Peyer's patch (tissue), 4 donors: ENCODE measurements at regions not wholly inside any gene's neighbourhood (a gene's known extent, or its start where the extent isn't known, plus 50 kb on each side); places are given as distances from the start of the nearest gene placed in this dataset.
"Not testable (repeated sequence)": the region's sequence is repeated elsewhere in the genome, so short reads cannot be mapped to it uniquely, and the experiment has no call there.

Experiments used
- DNase-seq, 3 donors: peaks; one replicate each; pipeline ENCODE4 v3.0.0-alpha.2; 2017 to 2019
- H3K27ac ChIP-seq, 4 donors: fragments of 200-600 bp; sonication (generic); one replicate each; pipeline ENCODE4 v1.5.1; 2016 to 2019
- H3K27me3 ChIP-seq, 2 donors: fragments of 200-600 bp; sonication (generic); one replicate each; pipeline ENCODE4 v1.5.1; 2019
- H3K36me3 ChIP-seq, 3 donors: fragments of 200-600 bp; sonication (generic); one replicate each; pipeline ENCODE4 v1.5.1; 2016 to 2019
- H3K4me1 ChIP-seq, 4 donors: fragments of 200-600 bp; sonication (generic); one replicate each; pipeline ENCODE4 v1.5.1; 2016 to 2019
- H3K4me3 ChIP-seq, 4 donors: fragments of 200-600 bp; sonication (generic); 1 replicate in 3 of 4; 2 replicates in 1 of 4; pipeline ENCODE4 v1.5.1; 2016 to 2019; ENCODE audit warnings: mild to moderate bottlenecking in 1 of 4
- H3K9me3 ChIP-seq, 4 donors: fragments of 200-600 bp; sonication (generic); one replicate each; pipeline ENCODE4 v1.5.1; 2016 to 2019; ENCODE audit warnings: mild to moderate bottlenecking in 1 of 4
- POLR2A ChIP-seq, 2 donors: fragments of 450-650 bp; IDR thresholded peaks; one replicate each; pipeline ENCODE4 v1.5.1; 2017; ENCODE audit warnings: antibody characterized with exemption in 2 of 2, mild to moderate bottlenecking in 2 of 2, moderate library complexity in 2 of 2
- TF ChIP-seq, protein P1 (sequence below), 6 experiments: fragments of 450-650 bp in 4 of 6; fragments of 200-600 bp in 2 of 6; sonication (generic) in 1 of 6; IDR thresholded peaks; one replicate each; pipeline ENCODE4 v1.5.1; 2017 to 2019; ENCODE audit warnings: antibody characterized with exemption in 6 of 6, mild to moderate bottlenecking in 3 of 6, moderate library complexity in 1 of 6

- H3K27ac ChIP-seq = no peak overlapping the region
- H3K27me3 ChIP-seq = no peaks in the 10 kb centered on the region
- TF ChIP-seq, protein P1, sequence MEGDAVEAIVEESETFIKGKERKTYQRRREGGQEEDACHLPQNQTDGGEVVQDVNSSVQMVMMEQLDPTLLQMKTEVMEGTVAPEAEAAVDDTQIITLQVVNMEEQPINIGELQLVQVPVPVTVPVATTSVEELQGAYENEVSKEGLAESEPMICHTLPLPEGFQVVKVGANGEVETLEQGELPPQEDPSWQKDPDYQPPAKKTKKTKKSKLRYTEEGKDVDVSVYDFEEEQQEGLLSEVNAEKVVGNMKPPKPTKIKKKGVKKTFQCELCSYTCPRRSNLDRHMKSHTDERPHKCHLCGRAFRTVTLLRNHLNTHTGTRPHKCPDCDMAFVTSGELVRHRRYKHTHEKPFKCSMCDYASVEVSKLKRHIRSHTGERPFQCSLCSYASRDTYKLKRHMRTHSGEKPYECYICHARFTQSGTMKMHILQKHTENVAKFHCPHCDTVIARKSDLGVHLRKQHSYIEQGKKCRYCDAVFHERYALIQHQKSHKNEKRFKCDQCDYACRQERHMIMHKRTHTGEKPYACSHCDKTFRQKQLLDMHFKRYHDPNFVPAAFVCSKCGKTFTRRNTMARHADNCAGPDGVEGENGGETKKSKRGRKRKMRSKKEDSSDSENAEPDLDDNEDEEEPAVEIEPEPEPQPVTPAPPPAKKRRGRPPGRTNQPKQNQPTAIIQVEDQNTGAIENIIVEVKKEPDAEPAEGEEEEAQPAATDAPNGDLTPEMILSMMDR (IDR thresholded peaks at IDR 0.05) = no peak
- TF ChIP-seq POLR2A (IDR thresholded peaks at IDR 0.05) = no peak
- H3K36me3 ChIP-seq = peaks cover 0 to 10% (median 0%) of the 10 kb centered on the region in 3 donors
- H3K9me3 ChIP-seq = no peaks in the 10 kb centered on the region
- H3K4me1 ChIP-seq = no peaks in the 10 kb centered on the region
- H3K4me3 ChIP-seq = no peak overlapping the region
- DNase-seq = no peak
Observed at GRCh38 chr7:65744406-65744805, 128.5 kb upstream of the VKORC1L1 start.

GRCh38 chr7:65746398-65746669 is 126.5 kb upstream of the VKORC1L1 start:
- TF ChIP-seq, protein P1 (IDR thresholded peaks at IDR 0.05) = no peak
- TF ChIP-seq POLR2A (IDR thresholded peaks at IDR 0.05) = no peak
- no peaks in the 10 kb centered on the region for H3K9me3 ChIP-seq
- H3K36me3 ChIP-seq = no peaks in the 10 kb centered on the region
- H3K27me3 ChIP-seq = no peaks in the 10 kb centered on the region
- no peak for DNase-seq
- peak overlapping the region in 2 of 4 donors; percentile 5 to 65 for H3K27ac ChIP-seq
- H3K4me3 ChIP-seq = no peak overlapping the region
- peaks cover 0 to 4% (median 0%) of the 10 kb centered on the region in 4 donors for H3K4me1 ChIP-seq

DNA sequence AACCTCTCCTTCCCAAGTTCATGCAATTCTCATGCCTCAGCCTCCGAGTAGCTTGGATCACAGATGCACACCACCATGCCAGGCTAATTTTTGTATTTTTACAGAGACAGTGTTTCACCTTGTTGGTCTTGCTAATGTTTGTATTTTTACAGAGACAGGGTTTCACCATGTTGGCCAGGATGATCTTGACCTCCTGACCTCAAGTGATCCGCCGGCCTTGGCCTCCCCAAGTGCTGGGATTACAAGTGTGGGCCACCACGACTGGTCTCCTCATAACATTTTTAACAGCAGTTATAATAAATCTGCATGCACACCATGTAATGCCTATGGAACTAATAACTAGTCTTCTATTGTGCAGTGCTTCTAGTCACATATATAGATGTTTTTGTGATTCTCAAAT is 123.8 kb upstream of the VKORC1L1 start:
- no peaks in the 10 kb centered on the region for H3K9me3 ChIP-seq
- H3K4me3 ChIP-seq = no peak overlapping the region
- peaks cover 0 to 8% (median 0%) of the 10 kb centered on the region in 4 donors for H3K4me1 ChIP-seq
- no peaks in the 10 kb centered on the region for H3K36me3 ChIP-seq
- no peaks in the 10 kb centered on the region for H3K27me3 ChIP-seq
- no peak for TF ChIP-seq POLR2A (IDR thresholded peaks at IDR 0.05)
- TF ChIP-seq, protein P1 (IDR thresholded peaks at IDR 0.05) = no peak
- no peak for DNase-seq
- no peak overlapping the region for H3K27ac ChIP-seq

DNA sequence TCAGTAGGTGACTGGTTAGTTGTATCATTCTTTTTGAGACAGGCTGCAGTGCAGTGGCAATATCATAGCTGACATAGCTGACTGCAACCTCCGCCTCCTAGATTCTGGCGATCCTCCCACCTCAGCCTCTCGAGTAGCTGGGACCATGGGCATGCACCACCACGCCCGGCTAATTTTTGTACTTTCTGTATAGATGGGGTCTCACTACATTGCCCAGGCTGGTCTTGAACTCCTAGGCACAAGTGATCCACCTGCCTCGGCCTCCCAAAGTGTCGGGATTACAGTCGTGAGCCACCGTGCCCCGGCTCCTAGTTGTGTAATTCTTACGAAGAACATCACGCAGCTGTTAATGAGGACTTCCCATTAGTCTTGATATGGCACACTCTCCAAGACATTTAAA is 123.4 kb upstream of the VKORC1L1 start:
- Histone ChIP-seq H3K36me3 (no peaks in the 10 kb centered on the region), H3K27me3 (no peaks in the 10 kb centered on the region), H3K4me1 (peaks cover 0 to 8% (median 0%) of the 10 kb centered on the region in 4 donors), H3K27ac (peak overlapping the region in 2 of 4 donors; percentile 14 to 92), H3K4me3 (no peak overlapping the region), H3K9me3 (no peaks in the 10 kb centered on the region)
- no peak for DNase-seq
- TF ChIP-seq POLR2A (IDR thresholded peaks at IDR 0.05) = no peak
- TF ChIP-seq, protein P1 (IDR thresholded peaks at IDR 0.05) = no peak

DNA sequence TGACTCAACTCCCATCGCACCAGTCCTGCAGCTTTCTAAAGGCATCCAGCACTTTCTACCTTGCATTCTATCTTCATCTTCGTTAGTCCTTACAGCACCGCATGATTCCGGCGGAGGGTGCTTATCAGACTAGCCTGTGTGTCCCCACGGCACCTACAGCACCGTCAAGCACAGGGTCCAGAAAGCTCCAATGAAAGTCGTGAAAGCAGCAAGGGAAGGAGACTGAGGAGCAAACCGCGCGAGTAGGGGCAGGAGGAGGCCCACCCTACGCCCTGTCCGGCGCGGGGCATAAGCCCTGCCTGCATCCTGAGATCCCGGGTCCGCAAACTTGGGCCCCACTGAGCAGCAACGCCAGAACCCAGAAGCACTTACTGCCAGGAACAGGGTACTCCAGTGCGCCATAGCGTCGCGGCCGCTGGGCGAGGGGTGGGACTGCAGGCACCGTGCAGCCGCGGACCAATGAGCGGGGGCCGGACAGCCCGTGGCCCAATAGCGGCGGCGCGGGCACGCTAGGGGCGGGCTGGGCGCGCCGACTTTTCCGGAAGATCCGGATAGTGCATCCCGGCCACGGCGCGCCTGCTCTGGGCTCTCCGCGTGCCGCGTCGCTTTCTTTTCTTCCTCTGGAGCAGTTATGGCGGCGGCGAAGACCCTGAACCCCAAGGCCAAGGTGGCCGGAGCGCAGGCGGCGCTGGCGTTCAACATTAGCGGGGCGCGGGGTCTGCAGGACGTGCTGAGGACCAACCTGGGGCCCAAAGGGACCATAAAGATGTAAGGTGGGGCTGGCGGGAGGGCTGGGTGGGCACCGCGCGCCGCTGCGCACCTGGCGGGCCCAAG is 122.1 kb upstream of the VKORC1L1 start:
- peaks cover 0 to 8% (median 0%) of the 10 kb centered on the region in 4 donors for H3K4me1 ChIP-seq
- H3K27ac ChIP-seq = peak overlapping the region; percentile 78 to 92 (median 86)
- H3K4me3 ChIP-seq = peak overlapping the region; percentile 69 to 90 (median 82)
- TF ChIP-seq POLR2A (IDR thresholded peaks at IDR 0.05) = peak; percentile 56 to 57
- TF ChIP-seq, protein P1 (IDR thresholded peaks at IDR 0.05) = peak in 4 of 6 experiments; percentile 25 to 41 (median 32)
- no peaks in the 10 kb centered on the region for H3K9me3 ChIP-seq
- peak; percentile 87 to 96 (median 95) for DNase-seq
- H3K36me3 ChIP-seq = peaks cover 0 to 6% (median 0%) of the 10 kb centered on the region in 3 donors
- no peaks in the 10 kb centered on the region for H3K27me3 ChIP-seq

DNA sequence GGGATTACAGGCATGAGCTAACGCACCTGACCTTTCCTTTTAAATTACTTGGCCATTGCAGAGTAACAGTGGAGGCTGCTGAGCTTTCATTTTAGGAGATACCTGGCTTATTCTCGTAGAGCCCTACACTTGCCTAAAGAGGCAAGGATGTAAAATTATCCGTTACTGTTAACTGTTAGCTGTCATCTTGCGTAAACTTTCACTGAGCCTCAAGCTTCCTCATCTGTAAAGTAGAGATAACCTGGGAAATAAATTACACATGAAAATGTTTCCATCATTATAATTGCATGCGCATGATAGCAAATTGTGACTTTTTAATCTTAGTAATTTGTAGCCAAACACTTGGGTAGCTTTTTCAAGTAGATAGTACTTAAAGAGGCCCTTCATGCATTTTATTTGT is 118.8 kb upstream of the VKORC1L1 start:
- not testable (repeated sequence) for H3K27ac ChIP-seq, H3K4me3 ChIP-seq, H3K9me3 ChIP-seq, H3K27me3 ChIP-seq, DNase-seq, H3K4me1 ChIP-seq
- H3K36me3 ChIP-seq = peaks cover 0 to 16% (median 0%) of the 10 kb centered on the region in 3 donors

DNA sequence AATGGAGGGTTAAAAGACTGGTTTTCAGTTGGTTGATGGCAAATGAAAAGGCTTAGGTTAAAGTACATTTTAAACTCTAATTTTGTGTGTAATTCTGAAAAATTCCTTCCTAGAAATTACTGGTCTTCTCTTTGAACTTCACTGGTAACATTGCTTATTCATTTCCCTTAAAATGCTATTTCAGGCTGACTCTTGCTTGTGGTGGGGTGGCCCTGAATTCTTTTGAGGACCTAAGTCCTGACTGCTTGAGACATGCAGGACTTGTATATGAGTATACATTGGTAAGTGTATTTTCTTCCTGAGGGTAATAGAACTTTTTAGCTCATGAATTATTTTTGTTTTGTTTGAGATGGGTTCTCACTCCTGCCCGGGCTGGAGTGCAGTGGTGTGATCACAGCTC is 113.9 kb upstream of the VKORC1L1 start:
- DNase-seq, H3K27me3 ChIP-seq, H3K27ac ChIP-seq, H3K9me3 ChIP-seq, H3K4me1 ChIP-seq, H3K4me3 ChIP-seq: not testable (repeated sequence)
- H3K36me3 ChIP-seq = peaks cover 0 to 37% (median 0%) of the 10 kb centered on the region in 3 donors

GRCh38 chr7:65762712-65763111 is 110.2 kb upstream of the VKORC1L1 start:
- peaks cover 0 to 31% (median 0%) of the 10 kb centered on the region in 3 donors for H3K36me3 ChIP-seq
- DNase-seq, H3K27me3 ChIP-seq, H3K4me3 ChIP-seq, H3K27ac ChIP-seq, H3K9me3 ChIP-seq, H3K4me1 ChIP-seq: not testable (repeated sequence)

DNA sequence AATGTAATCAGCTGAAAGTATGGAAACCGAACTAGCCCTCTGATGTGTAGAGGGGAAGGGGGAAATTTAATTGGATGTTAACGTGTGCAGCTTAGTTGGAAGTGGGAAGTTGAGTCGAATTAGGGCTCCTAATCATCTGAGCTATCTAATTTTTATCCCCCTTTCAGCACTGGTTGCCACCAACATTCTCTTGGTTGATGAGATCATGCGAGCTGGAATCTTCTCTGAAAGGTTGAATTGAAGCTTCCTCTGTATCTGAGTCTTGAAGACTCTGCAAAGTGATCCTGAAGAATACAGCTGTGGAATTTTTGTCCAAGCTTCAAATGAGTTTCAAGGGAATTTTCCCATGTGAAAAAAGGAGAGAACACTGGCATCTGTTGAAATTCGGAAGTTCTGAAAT is 109.8 kb upstream of the VKORC1L1 start:
- H3K4me3 ChIP-seq, DNase-seq, H3K9me3 ChIP-seq, H3K4me1 ChIP-seq, H3K27ac ChIP-seq, H3K27me3 ChIP-seq: not testable (repeated sequence)
- H3K36me3 ChIP-seq = peaks cover 0 to 30% (median 0%) of the 10 kb centered on the region in 3 donors
